Fibroblast of lung (primary cell): ENCODE measurements at regions not wholly inside any gene's neighbourhood (a gene's known extent, or its start where the extent isn't known, plus 50 kb on each side); places are given as distances from the start of the nearest gene placed in this dataset.

Experiments used
- DNase-seq, 2 donors: peaks; one replicate each; pipeline versions ENCODE4 v3.0.0 to v3.0.0-alpha.2; 2010; ENCODE audit warnings: low read depth in 2 of 2
- H2AFZ ChIP-seq: 2 replicates; pipeline ENCODE4 v1.5.1; 2012; ENCODE audit warnings: low read length, control low read depth, inconsistent platforms
- H3K27ac ChIP-seq: 2 replicates; pipeline ENCODE4 v1.5.1; 2011; ENCODE audit warnings: low read length, control low read depth; ENCODE audit not compliant: insufficient read depth
- H3K27me3 ChIP-seq: 2 replicates; pipeline ENCODE4 v1.5.1; 2011; ENCODE audit warnings: mild to moderate bottlenecking, low read length; ENCODE audit not compliant: control insufficient read depth, insufficient read depth
- H3K36me3 ChIP-seq: 2 replicates; pipeline ENCODE4 v1.5.1; 2011; ENCODE audit warnings: low read length; ENCODE audit not compliant: control insufficient read depth, insufficient read depth
- H3K4me1 ChIP-seq: 2 replicates; pipeline ENCODE4 v1.5.1; 2011; ENCODE audit warnings: low read length; ENCODE audit not compliant: control insufficient read depth, insufficient read depth; ENCODE audit errors: extremely low read depth
- H3K4me2 ChIP-seq: 2 replicates; pipeline ENCODE4 v1.5.1; 2011; ENCODE audit warnings: low read length, control low read depth; ENCODE audit not compliant: insufficient read depth; ENCODE audit errors: extremely low read depth
- H3K4me3 ChIP-seq, 4 experiments: fragments of 200-600 bp in 1 of 4; sonication (generic) in 1 of 4; replicated peaks in 1 of 4; 2 replicates each; pipeline ENCODE4 v1.5.1; 2011 to 2016; ENCODE audit warnings: low read length in 4 of 4, low read depth in 3 of 4, mild to moderate bottlenecking in 3 of 4, control low read depth in 2 of 4, inconsistent platforms in 1 of 4, mixed read lengths in 1 of 4; ENCODE audit not compliant: insufficient read depth in 1 of 4; ENCODE audit errors: control extremely low read depth in 1 of 4
- H3K79me2 ChIP-seq: 2 replicates; pipeline ENCODE4 v1.5.1; 2012; ENCODE audit warnings: mild to moderate bottlenecking, low read length, inconsistent platforms; ENCODE audit not compliant: control insufficient read depth, insufficient read depth
- H3K9ac ChIP-seq: 2 replicates; pipeline ENCODE4 v1.5.1; 2011; ENCODE audit warnings: mild to moderate bottlenecking, low read length, control low read depth; ENCODE audit not compliant: insufficient read depth
- H3K9me3 ChIP-seq: 2 replicates; pipeline ENCODE4 v1.5.1; 2012; ENCODE audit warnings: low read depth, low read length; ENCODE audit not compliant: control insufficient read depth, insufficient read depth
- H4K20me1 ChIP-seq: 2 replicates; pipeline ENCODE4 v1.5.1; 2011; ENCODE audit warnings: low read length; ENCODE audit not compliant: control insufficient read depth, insufficient read depth; ENCODE audit errors: extremely low read depth
- EZH2 ChIP-seq: IDR thresholded peaks from 2 replicates; pipeline ENCODE4 v1.5.1; 2012; ENCODE audit warnings: low read length, control low read depth, mild to moderate bottlenecking; ENCODE audit errors: missing control alignments
- TF ChIP-seq, protein P1 (sequence below), 2 donors: IDR thresholded peaks in 1 of 2; conservative IDR thresholded peaks in 1 of 2; 1 replicate in 1 of 2; 2 replicates in 1 of 2; pipeline ENCODE4 v1.5.1; 2011 to 2012; ENCODE audit warnings: low read length in 2 of 2, control low read depth in 1 of 2, inconsistent platforms in 1 of 2, low read depth in 1 of 2, mild to moderate bottlenecking in 1 of 2

DNA sequence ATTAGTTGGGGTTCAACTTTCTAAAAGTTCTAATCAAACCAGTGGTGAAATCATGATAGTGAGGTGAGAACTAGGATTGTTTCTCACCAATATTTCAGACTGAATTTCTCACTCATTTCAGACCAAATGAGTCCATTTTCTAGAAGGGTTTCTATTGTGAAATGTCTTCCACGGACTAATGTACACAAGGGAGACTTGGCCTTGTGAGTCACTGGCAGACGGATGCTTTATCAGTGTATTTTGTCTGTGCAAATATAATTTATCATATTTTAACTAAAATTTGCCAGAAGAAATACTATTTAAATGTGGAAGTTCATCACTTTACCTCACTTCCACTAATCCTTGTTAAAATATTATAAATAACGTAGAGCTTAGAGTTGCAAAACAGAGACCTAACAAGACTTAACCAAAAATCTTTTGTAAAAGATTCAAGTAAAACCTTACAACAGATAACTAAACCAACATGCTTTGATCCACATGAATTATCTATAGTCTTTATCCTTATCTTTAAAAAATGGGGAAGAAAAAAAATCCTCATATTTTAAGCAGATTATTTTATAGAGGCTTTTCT lies 506.0 kb upstream of the FAM241A start:
- Histone ChIP-seq H2AFZ (no peak overlapping the region), H3K27me3 (no peaks in the 10 kb centered on the region), H4K20me1 (no peaks in the 10 kb centered on the region), H3K9me3 (no peaks in the 10 kb centered on the region), H3K36me3 (no peaks in the 10 kb centered on the region), H3K27ac (no peak overlapping the region), H3K9ac (no peak overlapping the region), H3K79me2 (no peaks in the 10 kb centered on the region), H3K4me2 (no peak overlapping the region), H3K4me1 (no peaks in the 10 kb centered on the region), H3K4me3 (no peak overlapping the region)
- peak; percentile 23 to 40 for DNase-seq
- TF ChIP-seq, protein P1, sequence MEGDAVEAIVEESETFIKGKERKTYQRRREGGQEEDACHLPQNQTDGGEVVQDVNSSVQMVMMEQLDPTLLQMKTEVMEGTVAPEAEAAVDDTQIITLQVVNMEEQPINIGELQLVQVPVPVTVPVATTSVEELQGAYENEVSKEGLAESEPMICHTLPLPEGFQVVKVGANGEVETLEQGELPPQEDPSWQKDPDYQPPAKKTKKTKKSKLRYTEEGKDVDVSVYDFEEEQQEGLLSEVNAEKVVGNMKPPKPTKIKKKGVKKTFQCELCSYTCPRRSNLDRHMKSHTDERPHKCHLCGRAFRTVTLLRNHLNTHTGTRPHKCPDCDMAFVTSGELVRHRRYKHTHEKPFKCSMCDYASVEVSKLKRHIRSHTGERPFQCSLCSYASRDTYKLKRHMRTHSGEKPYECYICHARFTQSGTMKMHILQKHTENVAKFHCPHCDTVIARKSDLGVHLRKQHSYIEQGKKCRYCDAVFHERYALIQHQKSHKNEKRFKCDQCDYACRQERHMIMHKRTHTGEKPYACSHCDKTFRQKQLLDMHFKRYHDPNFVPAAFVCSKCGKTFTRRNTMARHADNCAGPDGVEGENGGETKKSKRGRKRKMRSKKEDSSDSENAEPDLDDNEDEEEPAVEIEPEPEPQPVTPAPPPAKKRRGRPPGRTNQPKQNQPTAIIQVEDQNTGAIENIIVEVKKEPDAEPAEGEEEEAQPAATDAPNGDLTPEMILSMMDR (conservative IDR thresholded peaks at IDR 0.05 in 1 of 2, IDR thresholded peaks at IDR 0.05 in 1 of 2; ENCODE audit: low read depth in 1 of 2, low read length in 2 of 2), result no peak
- no peak for TF ChIP-seq EZH2

DNA sequence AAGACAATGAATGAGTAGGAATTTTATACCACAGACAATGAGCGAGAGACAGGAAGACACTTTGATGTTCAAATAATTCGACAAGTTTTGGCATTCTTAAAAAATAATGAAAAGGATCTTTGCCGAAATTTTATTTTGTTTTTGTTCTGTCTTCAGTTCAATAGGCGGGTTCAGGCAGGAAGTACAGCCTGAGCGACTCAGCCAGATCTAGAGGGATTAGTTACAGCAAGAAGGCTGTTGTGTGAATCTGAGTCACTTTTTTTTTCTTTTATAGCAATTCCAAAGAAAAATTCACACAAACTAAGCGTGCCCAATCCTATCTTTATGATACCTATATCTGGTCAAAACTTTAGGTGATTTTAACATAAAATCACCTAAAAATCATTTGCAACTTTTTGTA lies 505.4 kb upstream of the FAM241A start:
- Histone ChIP-seq H3K4me1 (no peaks in the 10 kb centered on the region), H2AFZ (no peak overlapping the region), H3K27ac (no peak overlapping the region), H4K20me1 (no peaks in the 10 kb centered on the region), H3K4me2 (no peak overlapping the region), H3K9me3 (no peaks in the 10 kb centered on the region), H3K9ac (no peak overlapping the region), H3K79me2 (no peaks in the 10 kb centered on the region), H3K27me3 (no peaks in the 10 kb centered on the region), H3K36me3 (no peaks in the 10 kb centered on the region), H3K4me3 (no peak overlapping the region)
- TF ChIP-seq, protein P1 (conservative IDR thresholded peaks at IDR 0.05 in 1 of 2, IDR thresholded peaks at IDR 0.05 in 1 of 2; ENCODE audit: low read depth in 1 of 2, low read length in 2 of 2), result no peak
- no peak for TF ChIP-seq EZH2
- peak in 1 of 2 donors; percentile 29 for DNase-seq

DNA sequence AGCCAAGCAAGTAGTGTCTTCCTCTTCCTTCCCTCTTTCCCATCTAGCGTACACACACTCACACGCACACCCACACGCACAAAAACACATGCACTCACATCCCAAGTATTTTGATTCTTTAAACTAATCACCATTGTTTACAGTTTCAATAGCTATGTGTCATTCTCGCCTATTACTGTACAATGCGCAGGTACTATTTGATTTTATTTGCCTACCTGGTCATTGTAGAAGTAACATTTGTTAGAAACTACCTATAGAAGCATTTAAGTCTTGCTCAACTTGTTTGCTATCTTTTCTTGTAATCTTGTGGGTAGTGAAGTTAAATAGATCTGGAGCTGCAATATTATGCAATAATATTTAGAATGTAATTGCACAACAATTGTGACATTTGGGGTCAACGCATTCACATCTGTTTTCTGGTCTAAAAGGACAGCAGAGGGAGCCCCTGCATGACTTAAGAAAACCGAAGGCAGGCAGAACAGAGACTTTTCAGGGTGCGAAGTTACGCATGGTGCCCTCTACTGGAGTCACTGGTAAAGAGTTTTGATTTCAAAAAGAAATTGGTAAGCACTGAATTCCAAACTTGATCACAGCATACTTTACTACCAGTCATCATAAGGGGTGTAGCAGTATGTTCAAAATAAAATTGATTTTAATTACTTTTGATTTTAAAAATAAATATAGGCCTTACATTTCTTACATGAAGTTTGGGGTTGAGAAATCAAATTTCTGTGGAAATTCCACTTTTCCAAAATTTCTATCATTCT lies 503.3 kb upstream of the FAM241A start:
- peak; percentile 81 to 95 for DNase-seq
- TF ChIP-seq, protein P1 (conservative IDR thresholded peaks at IDR 0.05 in 1 of 2, IDR thresholded peaks at IDR 0.05 in 1 of 2; ENCODE audit: low read depth in 1 of 2, low read length in 2 of 2), result peak; percentile 91
- no peak for TF ChIP-seq EZH2
- H3K27me3 ChIP-seq, result no peaks in the 10 kb centered on the region
- no peak overlapping the region for H3K9ac ChIP-seq
- no peak overlapping the region for H3K4me2 ChIP-seq
- no peak overlapping the region for H3K4me3 ChIP-seq
- no peaks in the 10 kb centered on the region for H3K79me2 ChIP-seq
- no peak overlapping the region for H3K27ac ChIP-seq
- H3K36me3 ChIP-seq, result no peaks in the 10 kb centered on the region
- H3K4me1 ChIP-seq, result no peaks in the 10 kb centered on the region
- no peak overlapping the region for H2AFZ ChIP-seq
- H3K9me3 ChIP-seq, result no peaks in the 10 kb centered on the region
- no peaks in the 10 kb centered on the region for H4K20me1 ChIP-seq
